CD4-positive, alpha-beta T cell (primary cell): ENCODE measurements at regions not wholly inside any gene's neighbourhood (a gene's known extent, or its start where the extent isn't known, plus 50 kb on each side); places are given as distances from the start of the nearest gene placed in this dataset.

Experiments
- ATAC-seq: fragments of 200-7000 bp; cut with Tn5 transposase; one replicate; pipeline ENCODE4 v1.10.0; 2022; ENCODE audit warnings: mild to moderate bottlenecking; ENCODE audit not compliant: poor library complexity
- CTCF ChIA-PET: fragments of 350-600 bp; sonication (Branson Sonifier 250); formaldehyde crosslinking; loops from one replicate; lab custom pipeline; 2021; ENCODE audit warnings: antibody characterized with exemption, inconsistent platforms; lab: Charles Lee
- POLR2A ChIA-PET: fragments of 350-600 bp; sonication (Branson Sonifier 250); formaldehyde crosslinking; loops from one replicate; lab custom pipeline; 2021; ENCODE audit warnings: antibody characterized with exemption, inconsistent platforms; lab: Charles Lee
- DNase-seq, 14 experiments: peaks; one replicate each; pipeline ENCODE4 v3.0.0-alpha.2; 2013 to 2020; ENCODE audit warnings: mixed read lengths in 2 of 14
- H3K27ac ChIP-seq, 2 donors: one replicate each; pipeline versions ENCODE4 v1.5.1 to v1.7.0; 2013; ENCODE audit warnings: low read length in 2 of 2, low read depth in 1 of 2, mild to moderate bottlenecking in 1 of 2
- H3K27me3 ChIP-seq, 2 experiments: 1 replicate in 1 of 2; 2 replicates in 1 of 2; pipeline versions ENCODE4 v1.6.1 to v1.7.0; 2013; ENCODE audit warnings: low read length in 2 of 2, control low read depth in 1 of 2, mild to moderate bottlenecking in 1 of 2, moderate library complexity in 1 of 2; ENCODE audit not compliant: insufficient read depth in 2 of 2, control insufficient read depth in 1 of 2
- H3K36me3 ChIP-seq: one replicate; pipeline ENCODE4 v1.6.1; 2013; ENCODE audit warnings: low read length, control low read depth; ENCODE audit not compliant: insufficient read depth
- H3K4me1 ChIP-seq: one replicate; pipeline ENCODE4 v1.6.1; 2013; ENCODE audit warnings: low read length, control low read depth; ENCODE audit not compliant: insufficient read depth
- H3K4me3 ChIP-seq: one replicate; pipeline ENCODE4 v1.5.1; 2013; ENCODE audit warnings: mild to moderate bottlenecking, low read length, moderate library complexity
- H3K9me3 ChIP-seq, 2 experiments: 1 replicate in 1 of 2; 2 replicates in 1 of 2; pipeline versions ENCODE4 v1.6.1 to v1.7.0; 2013; ENCODE audit warnings: low read length in 2 of 2, mild to moderate bottlenecking in 2 of 2, control low read depth in 1 of 2, moderate library complexity in 1 of 2; ENCODE audit not compliant: control insufficient read depth in 1 of 2, insufficient read depth in 1 of 2
- H3K27ac Mint-ChIP-seq: one replicate; pipeline ENCODE4 v1.8.0; 2020; ENCODE audit warnings: mixed read lengths
- H3K27me3 Mint-ChIP-seq: one replicate; pipeline ENCODE4 v1.8.0; 2021; ENCODE audit warnings: mixed read lengths
- H3K36me3 Mint-ChIP-seq: one replicate; pipeline ENCODE4 v1.8.0; 2021; ENCODE audit warnings: low read depth, mixed read lengths
- H3K4me1 Mint-ChIP-seq: one replicate; pipeline ENCODE4 v1.8.0; 2021; ENCODE audit warnings: low read depth, mixed read lengths
- H3K4me3 Mint-ChIP-seq: one replicate; pipeline ENCODE4 v1.8.0; 2020; ENCODE audit warnings: mild to moderate bottlenecking, mixed read lengths
- H3K9me3 Mint-ChIP-seq: one replicate; pipeline ENCODE4 v1.8.0; 2020; ENCODE audit warnings: mixed read lengths
- intact Hi-C, 2 experiments: fragments of 100-400 bp; cut with DNase I in 1 of 2; cut with micrococcal nuclease in 1 of 2; formaldehyde crosslinking; loops; one replicate each; pipeline versions ENCODE4 v1.15.1 to v1.9.0; 2023 to 2025; cut with DNase I, micrococcal nuclease
- TF ChIP-seq, protein P1 (sequence below): fragments of 200-600 bp; IDR thresholded peaks from one replicate; pipeline ENCODE4 v1.8.0; 2022; ENCODE audit warnings: antibody characterized with exemption, mild to moderate bottlenecking

DNA sequence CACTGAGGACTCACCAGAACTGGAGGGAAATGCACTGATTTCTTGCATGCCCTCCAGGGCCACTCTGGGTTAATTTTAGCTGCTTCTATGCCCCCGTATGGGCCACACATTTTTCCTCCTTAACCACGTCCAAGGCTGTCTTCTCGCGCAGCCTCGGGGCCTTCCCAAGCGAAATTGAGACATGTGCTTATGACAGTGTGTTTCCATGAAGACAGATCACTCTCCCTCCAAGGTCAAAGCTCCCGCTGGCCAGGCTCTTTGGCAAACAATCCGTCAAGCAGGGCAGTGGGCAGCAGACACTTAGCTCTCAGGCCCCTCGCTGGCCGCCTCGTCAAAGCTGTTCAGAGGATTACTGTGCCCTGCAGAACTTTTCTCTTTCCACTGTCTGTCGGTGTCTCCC lies 243.0 kb upstream of the N4BP1 start:
- no peak for ATAC-seq
- no peaks in the 10 kb centered on the region for H3K4me1 Mint-ChIP-seq

DNA sequence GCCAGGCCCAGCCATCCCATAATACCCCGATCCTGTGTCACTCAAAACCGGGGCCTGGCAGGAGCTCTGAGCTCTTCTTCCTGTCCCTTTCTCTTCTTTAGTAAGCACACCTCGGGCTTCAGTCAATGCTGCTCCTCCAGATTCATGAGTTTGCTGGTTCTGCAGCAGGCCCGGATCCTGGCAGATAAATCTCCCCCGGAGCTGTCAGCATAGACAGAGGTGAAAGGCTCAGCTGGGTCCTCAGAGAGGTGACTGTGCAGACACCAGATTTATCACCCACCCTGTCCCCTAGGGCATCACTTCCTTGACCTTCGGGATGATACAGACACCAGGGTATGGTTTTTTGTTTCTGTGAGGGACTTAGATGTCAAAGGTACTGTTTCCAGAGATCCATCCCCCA lies 242.5 kb upstream of the N4BP1 start:
- Histone ChIP-seq H3K27me3 (no peaks in the 10 kb centered on the region), H3K4me3 (no peak overlapping the region), H3K36me3 (no peaks in the 10 kb centered on the region), H3K27ac (no peak overlapping the region), H3K4me1 (no peaks in the 10 kb centered on the region), H3K9me3 (peaks cover 0 to 22% of the 10 kb centered on the region in 2 experiments)
- DNase-seq: no peak
- ChIA-PET CTCF (no interaction called here), POLR2A (no interaction called here)
- Mint-ChIP-seq H3K36me3 (no peaks in the 10 kb centered on the region), H3K9me3 (no peaks in the 10 kb centered on the region), H3K27ac (no peak overlapping the region), H3K4me1 (no peaks in the 10 kb centered on the region), H3K27me3 (no peaks in the 10 kb centered on the region), H3K4me3 (no peak overlapping the region)
- intact Hi-C loops: no loop called here
- ATAC-seq: no peak
- TF ChIP-seq, protein P1, sequence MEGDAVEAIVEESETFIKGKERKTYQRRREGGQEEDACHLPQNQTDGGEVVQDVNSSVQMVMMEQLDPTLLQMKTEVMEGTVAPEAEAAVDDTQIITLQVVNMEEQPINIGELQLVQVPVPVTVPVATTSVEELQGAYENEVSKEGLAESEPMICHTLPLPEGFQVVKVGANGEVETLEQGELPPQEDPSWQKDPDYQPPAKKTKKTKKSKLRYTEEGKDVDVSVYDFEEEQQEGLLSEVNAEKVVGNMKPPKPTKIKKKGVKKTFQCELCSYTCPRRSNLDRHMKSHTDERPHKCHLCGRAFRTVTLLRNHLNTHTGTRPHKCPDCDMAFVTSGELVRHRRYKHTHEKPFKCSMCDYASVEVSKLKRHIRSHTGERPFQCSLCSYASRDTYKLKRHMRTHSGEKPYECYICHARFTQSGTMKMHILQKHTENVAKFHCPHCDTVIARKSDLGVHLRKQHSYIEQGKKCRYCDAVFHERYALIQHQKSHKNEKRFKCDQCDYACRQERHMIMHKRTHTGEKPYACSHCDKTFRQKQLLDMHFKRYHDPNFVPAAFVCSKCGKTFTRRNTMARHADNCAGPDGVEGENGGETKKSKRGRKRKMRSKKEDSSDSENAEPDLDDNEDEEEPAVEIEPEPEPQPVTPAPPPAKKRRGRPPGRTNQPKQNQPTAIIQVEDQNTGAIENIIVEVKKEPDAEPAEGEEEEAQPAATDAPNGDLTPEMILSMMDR: no peak

More for the DNA sequence above, 243.0 kb upstream of the N4BP1 start:
- no peak overlapping the region for H3K4me3 ChIP-seq
- H3K4me1 ChIP-seq: no peaks in the 10 kb centered on the region
- H3K27ac ChIP-seq: no peak overlapping the region
- no peaks in the 10 kb centered on the region for H3K27me3 Mint-ChIP-seq
- H3K27me3 ChIP-seq: no peaks in the 10 kb centered on the region
- TF ChIP-seq, protein P1: no peak
- ChIA-PET POLR2A (no interaction called here), CTCF (no interaction called here)
- intact Hi-C loops: no loop called here
- H3K4me3 Mint-ChIP-seq: no peak overlapping the region
- no peak for DNase-seq
- H3K9me3 ChIP-seq: peaks cover 0 to 22% of the 10 kb centered on the region in 2 experiments
- H3K36me3 ChIP-seq: no peaks in the 10 kb centered on the region
- H3K36me3 Mint-ChIP-seq: no peaks in the 10 kb centered on the region
- no peaks in the 10 kb centered on the region for H3K9me3 Mint-ChIP-seq
- H3K27ac Mint-ChIP-seq: no peak overlapping the region

DNA sequence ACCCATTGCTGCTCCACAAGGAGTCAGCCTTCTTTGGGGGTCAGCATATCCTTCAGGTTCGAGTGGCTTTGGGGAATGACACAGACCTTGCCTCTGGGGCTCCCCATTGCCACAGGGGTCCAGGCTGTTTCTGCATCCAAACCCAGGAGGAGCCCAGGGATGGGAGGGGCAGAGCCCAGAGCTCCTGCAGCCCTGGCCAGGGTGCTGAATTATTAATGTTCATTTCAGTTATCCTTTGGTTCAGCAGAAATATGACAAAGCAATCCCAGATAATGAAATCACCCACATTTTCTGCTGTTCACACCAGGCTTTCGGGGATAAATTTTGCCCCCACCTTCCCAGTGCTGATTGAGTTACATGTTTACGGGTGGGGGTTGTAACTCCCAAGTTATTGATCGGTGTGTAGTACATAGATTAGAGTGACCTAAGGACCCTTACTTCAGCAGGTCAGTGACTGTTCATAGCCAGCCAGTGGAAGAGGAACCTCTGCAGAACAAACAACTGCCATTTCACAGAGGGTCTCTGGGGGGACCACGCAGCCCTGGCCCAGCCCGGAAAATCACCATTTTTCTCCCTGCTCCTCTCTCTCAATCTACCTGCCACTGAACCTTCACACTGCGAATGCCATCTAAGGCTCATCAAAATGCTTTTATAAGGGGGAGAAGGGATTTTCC lies 240.3 kb upstream of the N4BP1 start:
- Mint-ChIP-seq H3K27ac (no peak overlapping the region), H3K9me3 (no peaks in the 10 kb centered on the region), H3K4me1 (no peaks in the 10 kb centered on the region), H3K27me3 (no peaks in the 10 kb centered on the region), H3K4me3 (no peak overlapping the region), H3K36me3 (no peaks in the 10 kb centered on the region)
- TF ChIP-seq, protein P1: no peak
- ChIA-PET POLR2A (no interaction called here), CTCF (no interaction called here)
- DNase-seq (no peak), ATAC-seq (no peak)
- Histone ChIP-seq H3K36me3 (no peaks in the 10 kb centered on the region), H3K9me3 (peaks cover 0 to 22% of the 10 kb centered on the region in 2 experiments), H3K4me1 (no peaks in the 10 kb centered on the region), H3K27ac (no peak overlapping the region), H3K4me3 (no peak overlapping the region), H3K27me3 (no peaks in the 10 kb centered on the region)
- intact Hi-C loops: no loop called here
